Adrenal gland (tissue), 9 donors: ENCODE measurements at regions not wholly inside any gene's neighbourhood (a gene's known extent, or its start where the extent isn't known, plus 50 kb on each side); places are given as distances from the start of the nearest gene placed in this dataset.

ENCODE experiments used
- DNase-seq, 7 donors: peaks; one replicate each; pipeline ENCODE4 v3.0.0-alpha.2; 2019 to 2020
- H3K27ac ChIP-seq, 5 donors: fragments of 200-600 bp; sonication (generic) in 4 of 5; 1 replicate in 3 of 5; 2 replicates in 2 of 5; pipeline versions ENCODE4 v1.5.1 to v1.8.0; 2016 to 2020; ENCODE audit warnings: mild to moderate bottlenecking in 1 of 5
- H3K27me3 ChIP-seq: fragments of 200-600 bp; 2 replicates; pipeline ENCODE4 v1.8.0; 2021
- H3K36me3 ChIP-seq, 2 donors: fragments of 200-600 bp; replicated peaks in 1 of 2; 1 replicate in 1 of 2; 2 replicates in 1 of 2; pipeline versions ENCODE4 v1.5.1 to v1.8.0; 2018 to 2022
- H3K4me1 ChIP-seq, 2 donors: fragments of 200-600 bp; replicated peaks in 1 of 2; 1 replicate in 1 of 2; 2 replicates in 1 of 2; pipeline versions ENCODE4 v1.5.1 to v1.8.0; 2018 to 2021
- H3K4me3 ChIP-seq, 4 donors: fragments of 200-600 bp; sonication (generic) in 3 of 4; one replicate each; pipeline ENCODE4 v1.5.1; 2016 to 2018
- H3K9me3 ChIP-seq, 3 donors: fragments of 200-600 bp; sonication (generic) in 1 of 3; replicated peaks in 1 of 3; 1 replicate in 2 of 3; 2 replicates in 1 of 3; pipeline versions ENCODE4 v1.5.1 to v1.8.0; 2016 to 2021
- CTCF ChIP-seq, 6 experiments: fragments of 450-650 bp in 4 of 6; fragments of 200-600 bp in 2 of 6; sonication (generic) in 1 of 6; IDR thresholded peaks; 1 replicate in 5 of 6; 2 replicates in 1 of 6; pipeline versions ENCODE4 v1.5.1 to v1.8.0; 2016 to 2021; ENCODE audit warnings: antibody characterized with exemption in 6 of 6, mild to moderate bottlenecking in 2 of 6, moderate library complexity in 1 of 6
- POLR2A ChIP-seq, 2 donors: fragments of 450-650 bp; IDR thresholded peaks; one replicate each; pipeline ENCODE4 v1.6.1; 2017; ENCODE audit warnings: antibody characterized with exemption in 2 of 2, mild to moderate bottlenecking in 2 of 2, moderate library complexity in 1 of 2
- WGBS, 4 donors: extraction: QIAGEN DNeasy Blood & Tissue Kit in 2 of 4; methylation state at CpG; one replicate each; pipeline versions ENCODE4 v1.1.5 to v1.1.7; 2013 to 2017; 5-methylcytosine and 5-hydroxymethylcytosine counted together
- intact Hi-C, 2 donors: fragments of 100-400 bp; cut with DNase I; formaldehyde crosslinking; loops; one replicate each; pipeline versions ENCODE4 v1.14.1 to v1.15.0; 2022 to 2023
- donor health status: healthy with polysubstance abuse.
- donor health status: Bipolar disorder and iron deficiency.
- donor health status: DM: yes; HTN: yes; CAD: no.
- donor health status: DM: no; HTN: no; CAD: no.
- donor health status: DM: no; HTN: no; CAD: no.

GRCh38 chr11:109762546-109762945 is 330.6 kb upstream of the ZC3H12C start:
- Histone ChIP-seq H3K36me3 (no peaks in the 10 kb centered on the region), H3K4me1 (no peaks in the 10 kb centered on the region), H3K4me3 (no peak overlapping the region), H3K9me3 (no peaks in the 10 kb centered on the region), H3K27ac (no peak overlapping the region), H3K27me3 (no peaks in the 10 kb centered on the region)
- TF ChIP-seq POLR2A (IDR thresholded peaks at IDR 0.05), result no peak
- no peak for TF ChIP-seq CTCF (IDR thresholded peaks at IDR 0.05)
- intact Hi-C loops, result no loop called here
- DNase-seq, result no peak
- 68 to 77% (median 74%) methylated on average over 3 of the region's 3 CpGs for WGBS, 4 donors

- 80 to 88% (median 81%) methylated on average over 5 of the region's 5 CpGs for WGBS, 4 donors
- no peaks in the 10 kb centered on the region for H3K36me3 ChIP-seq
- H3K4me3 ChIP-seq, result no peak overlapping the region
- no peaks in the 10 kb centered on the region for H3K27me3 ChIP-seq
- H3K4me1 ChIP-seq, result no peaks in the 10 kb centered on the region
- no peak for DNase-seq
- no peaks in the 10 kb centered on the region for H3K9me3 ChIP-seq
- intact Hi-C loops, result no loop called here
- H3K27ac ChIP-seq, result no peak overlapping the region
- TF ChIP-seq POLR2A (IDR thresholded peaks at IDR 0.05), result no peak
- TF ChIP-seq CTCF (IDR thresholded peaks at IDR 0.05), result no peak
Measured at GRCh38 chr11:109765709-109766311, 327.4 kb upstream of the ZC3H12C start.

GRCh38 chr11:109769858-109770257 is 323.3 kb upstream of the ZC3H12C start:
- no peaks in the 10 kb centered on the region for H3K36me3 ChIP-seq
- intact Hi-C loops, result no loop called here
- H3K27ac ChIP-seq, result no peak overlapping the region
- 75 to 88% (median 78%) methylated on average over 3 to 4 of the region's 4 CpGs for WGBS, 4 donors
- no peaks in the 10 kb centered on the region for H3K27me3 ChIP-seq
- no peak for DNase-seq
- no peak overlapping the region for H3K4me3 ChIP-seq
- H3K9me3 ChIP-seq, result no peaks in the 10 kb centered on the region
- H3K4me1 ChIP-seq, result no peaks in the 10 kb centered on the region
- TF ChIP-seq CTCF (IDR thresholded peaks at IDR 0.05), result no peak
- no peak for TF ChIP-seq POLR2A (IDR thresholded peaks at IDR 0.05)

- H3K4me3 ChIP-seq, result no peak overlapping the region
- H3K27ac ChIP-seq, result no peak overlapping the region
- H3K36me3 ChIP-seq, result no peaks in the 10 kb centered on the region
- no peak for TF ChIP-seq CTCF (IDR thresholded peaks at IDR 0.05)
- no peak for TF ChIP-seq POLR2A (IDR thresholded peaks at IDR 0.05)
- H3K9me3 ChIP-seq, result no peaks in the 10 kb centered on the region
- intact Hi-C loops, result no loop called here
- DNase-seq, result no peak
- no peaks in the 10 kb centered on the region for H3K27me3 ChIP-seq
- H3K4me1 ChIP-seq, result no peaks in the 10 kb centered on the region
Measured at GRCh38 chr11:109770323-109770722, 322.9 kb upstream of the ZC3H12C start.
